GM12878 (cell line): ENCODE measurements at regions not wholly inside any gene's neighbourhood (a gene's known extent, or its start where the extent isn't known, plus 50 kb on each side); places are given as distances from the start of the nearest gene placed in this dataset.

Experiments
- ATAC-seq: fragments of 200-7000 bp; cut with Tn5 transposase; 3 replicates; pipeline ENCODE4 v1.9.1; 2020; ENCODE audit warnings: mild to moderate bottlenecking, moderate library complexity
- BruUV-seq: library from RNA; stranded (reverse); fragments of 400-500 nt; replicated peaks from 2 replicates; lab custom pipeline; 2021; lab: Mats Ljungman, UMichigan
- CTCF ChIA-PET: fragments of 300-600 bp; sonication (Branson Sonifier 250); formaldehyde crosslinking; extraction: SDS; loops from one replicate; lab custom pipeline; 2021; ENCODE audit warnings: inconsistent platforms; lab: Yijun Ruan, JAX
- POLR2A ChIA-PET: fragments of 350-600 bp; formaldehyde crosslinking; extraction: SDS; loops from one replicate; lab custom pipeline; 2021; ENCODE audit warnings: inconsistent platforms; lab: Charles Lee
- RAD21 ChIA-PET: fragments of 300-600 bp; sonication (Branson Sonifier 250); formaldehyde crosslinking; loops from one replicate; lab custom pipeline; 2023; ENCODE audit warnings: antibody characterized with exemption; ENCODE audit not compliant: unreplicated experiment; lab: Charles Lee
- SMC1A ChIA-PET: fragments of 300-600 bp; sonication (Branson Sonifier 250); formaldehyde crosslinking; loops from one replicate; lab custom pipeline; 2023; ENCODE audit not compliant: unreplicated experiment, uncharacterized antibody; lab: Charles Lee
- DNase-seq: peaks from one replicate; pipeline ENCODE4 v3.0.0-alpha.2; 2011; ENCODE audit warnings: low read depth, low spot score
- FAIRE-seq: peaks from 3 replicates; lab custom pipeline; 2011; peaks lifted over from hg19 to GRCh38; lab: Jason Lieb, UNC
- H2AFZ ChIP-seq: 2 replicates; pipeline ENCODE4 v1.6.0; 2011; ENCODE audit warnings: low read depth, low read length, control low read depth; ENCODE audit not compliant: control insufficient read depth
- H3K27ac ChIP-seq: 2 replicates; pipeline ENCODE4 v1.5.1; 2011; ENCODE audit warnings: control low read depth; ENCODE audit not compliant: control insufficient read depth, insufficient read depth
- H3K27me3 ChIP-seq, 2 experiments: replicated peaks in 1 of 2; 2 replicates each; pipeline versions ENCODE4 v1.6.0 to v1.6.1; 2011; ENCODE audit warnings: low read length in 1 of 2; ENCODE audit not compliant: control insufficient read depth in 2 of 2, insufficient read depth in 2 of 2
- H3K36me3 ChIP-seq, 2 experiments: 2 replicates each; pipeline ENCODE4 v1.5.1; 2011; ENCODE audit warnings: low read length in 1 of 2; ENCODE audit not compliant: control insufficient read depth in 2 of 2, insufficient read depth in 2 of 2
- H3K4me1 ChIP-seq: 2 replicates; pipeline ENCODE4 v1.6.1; 2011; ENCODE audit warnings: mild to moderate bottlenecking, low read length, moderate library complexity, mixed read lengths; ENCODE audit not compliant: control insufficient read depth, insufficient read depth
- H3K4me2 ChIP-seq: 2 replicates; pipeline ENCODE4 v1.6.0; 2011; ENCODE audit warnings: control low read depth; ENCODE audit not compliant: control insufficient read depth, insufficient read depth
- H3K4me3 ChIP-seq: fragments of 200-600 bp; sonication (generic); 2 replicates; pipeline ENCODE4 v1.5.1; 2016
- H3K79me2 ChIP-seq: 2 replicates; pipeline ENCODE4 v1.6.0; 2011; ENCODE audit warnings: low read length; ENCODE audit not compliant: control insufficient read depth, insufficient read depth
- H3K9ac ChIP-seq: 2 replicates; pipeline ENCODE4 v1.8.0; 2011; ENCODE audit warnings: low read length, control low read depth, mixed read lengths; ENCODE audit not compliant: control insufficient read depth, insufficient read depth
- H3K9me3 ChIP-seq: replicated peaks from 3 replicates; pipeline ENCODE4 v1.5.1; 2011; ENCODE audit warnings: mild to moderate bottlenecking, low read length; ENCODE audit not compliant: control insufficient read depth, insufficient read depth
- H4K20me1 ChIP-seq: 2 replicates; pipeline ENCODE4 v1.6.0; 2011; ENCODE audit not compliant: control insufficient read depth, insufficient read depth
- BHLHE40 ChIP-seq, 2 experiments: fragments of 450-650 bp in 1 of 2; IDR thresholded peaks; 2 replicates each; pipeline ENCODE4 v1.6.1; 2011 to 2017; ENCODE audit warnings: low read depth in 2 of 2, borderline replicate concordance in 1 of 2, improper control_type of control experiment in 1 of 2, low read length in 1 of 2, mild to moderate bottlenecking in 1 of 2
- CEBPB ChIP-seq, 2 experiments: fragments of 150-350 bp in 1 of 2; IDR thresholded peaks; 2 replicates each; pipeline ENCODE4 v1.6.1; 2012 to 2014; ENCODE audit warnings: low read depth in 2 of 2, low read length in 2 of 2, borderline replicate concordance in 1 of 2, inconsistent platforms in 1 of 2
- FOXM1 ChIP-seq: IDR thresholded peaks from 2 replicates; pipeline ENCODE4 v1.6.1; 2012; ENCODE audit warnings: low read depth, mild to moderate bottlenecking, inconsistent platforms, low read length, moderate library complexity
- RBBP5 ChIP-seq: fragments of 200-600 bp; sonication (generic); conservative IDR thresholded peaks from 2 replicates; pipeline ENCODE4 v1.6.1; 2016
- USF1 ChIP-seq: IDR thresholded peaks from 2 replicates; pipeline ENCODE4 v1.6.1; 2011; ENCODE audit warnings: borderline replicate concordance, low read depth, mild to moderate bottlenecking, moderate library complexity, mixed read lengths, low read length; ENCODE audit not compliant: insufficient read depth; ENCODE audit errors: extremely low read length
- WGBS: methylation state at CpG from one replicate; pipeline ENCODE4 v1.1.6; 2016; ENCODE audit warnings: low lambda C conversion rate; ENCODE audit not compliant: insufficient replicate concordance, insufficient coverage; ENCODE audit errors: missing lambda C conversion rate; 5-methylcytosine and 5-hydroxymethylcytosine counted together
- in situ Hi-C: fragments of 300-500 bp; cut with MboI; formaldehyde crosslinking; loops from 9 replicates; pipeline ENCODE4 v1.14.3; 2018; ENCODE audit warnings: mixed read lengths
- intact Hi-C: fragments of 100-400 bp; cut with micrococcal nuclease; formaldehyde crosslinking; loops from one replicate; pipeline ENCODE4 v1.14.2; 2022; ENCODE audit not compliant: unreplicated experiment

- Histone ChIP-seq H3K4me1 (no peaks in the 10 kb centered on the region), H3K4me2 (no peak overlapping the region), H3K79me2 (no peaks in the 10 kb centered on the region), H3K36me3 (no peaks in the 10 kb centered on the region), H3K27me3 (no peaks in the 10 kb centered on the region), H4K20me1 (no peaks in the 10 kb centered on the region), H3K9me3 (no peaks in the 10 kb centered on the region), H3K4me3 (no peak overlapping the region), H3K9ac (no peak overlapping the region), H2AFZ (no peak overlapping the region), H3K27ac (no peak overlapping the region)
- ChIA-PET RAD21 (no interaction called here), POLR2A (no interaction called here), CTCF (no interaction called here), SMC1A (no interaction called here)
- ATAC-seq (no peak), DNase-seq (no peak), FAIRE-seq (no peak)
- intact Hi-C loops, result no loop called here
- BruUV-seq, result no TSS peak
- TF ChIP-seq USF1, result no peak
- no peak for TF ChIP-seq RBBP5
- TF ChIP-seq BHLHE40 (IDR thresholded peaks at IDR 0.05; ENCODE audit: borderline replicate concordance in 1 of 2, low read depth in 2 of 2, low read length in 1 of 2), result no peak
- TF ChIP-seq CEBPB (IDR thresholded peaks at IDR 0.05; ENCODE audit: borderline replicate concordance in 1 of 2, low read depth in 2 of 2, low read length in 2 of 2), result no peak
- in situ Hi-C loops, result no loop called here
Measured at GRCh38 chr7:124516911-124517310, 248.7 kb downstream of the GPR37 start.

- H3K36me3 ChIP-seq, result no peaks in the 10 kb centered on the region
- FAIRE-seq, result no peak
- H3K9me3 ChIP-seq, result no peaks in the 10 kb centered on the region
- ChIA-PET SMC1A (interaction anchor here (1.0 kb wide), 1 partner anchor 9 kb away, joined by 5 read pairs; no protein-coding TSS in a partner anchor), POLR2A (no interaction called here), CTCF (no interaction called here), RAD21 (no interaction called here)
- no peak for DNase-seq
- BruUV-seq, result no TSS peak
- H3K79me2 ChIP-seq, result no peaks in the 10 kb centered on the region
- no peaks in the 10 kb centered on the region for H4K20me1 ChIP-seq
- 52% methylated on average over 4 of the region's 4 CpGs for WGBS
- no peak for TF ChIP-seq FOXM1
- in situ Hi-C loops (no loop called here), intact Hi-C loops (no loop called here)
- no peak overlapping the region for H2AFZ ChIP-seq
- H3K9ac ChIP-seq, result no peak overlapping the region
- no peaks in the 10 kb centered on the region for H3K4me1 ChIP-seq
- H3K4me3 ChIP-seq, result no peak overlapping the region
- H3K27me3 ChIP-seq, result no peaks in the 10 kb centered on the region
- ATAC-seq, result no peak
- H3K4me2 ChIP-seq, result no peak overlapping the region
- no peak overlapping the region for H3K27ac ChIP-seq
Measured at GRCh38 chr7:124515106-124515830, 250.3 kb downstream of the GPR37 start.
